ENCODE measurements at regions not wholly inside any gene's neighbourhood (a gene's known extent, or its start where the extent isn't known, plus 50 kb on each side); places are given as distances from the start of the nearest gene placed in this dataset.

GRCh38 chr1:221109930-221110329 is 230.7 kb downstream of the HLX start:
- DNase-seq = no peak

- DNase-seq = no peak
Measured at GRCh38 chr1:221117133-221117532, 237.9 kb downstream of the HLX start.

GRCh38 chr1:221117548-221117951 is 238.3 kb downstream of the HLX start:
- no peak for DNase-seq

GRCh38 chr1:221118176-221118937 is 239.1 kb downstream of the HLX start:
- DNase-seq = no peak

DNA sequence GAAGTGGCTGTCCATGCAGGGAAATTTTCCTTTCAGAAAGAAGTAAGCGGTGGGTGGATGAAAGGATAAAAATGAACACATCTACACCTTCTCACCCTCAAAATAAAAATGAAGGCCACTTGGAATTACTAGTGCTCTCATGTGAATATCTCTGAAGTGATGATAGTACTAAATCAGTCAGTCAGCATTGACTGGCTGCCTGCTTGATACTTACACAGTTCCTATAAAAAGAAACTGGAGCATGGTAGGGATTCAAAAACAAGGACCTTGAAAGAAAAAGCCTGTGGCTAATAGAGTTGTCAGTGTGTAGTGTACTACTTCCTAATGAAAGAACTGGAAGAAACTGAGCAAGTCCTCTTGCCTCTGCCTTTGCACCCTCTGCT is 239.7 kb downstream of the HLX start:
- no peak for DNase-seq

DNA sequence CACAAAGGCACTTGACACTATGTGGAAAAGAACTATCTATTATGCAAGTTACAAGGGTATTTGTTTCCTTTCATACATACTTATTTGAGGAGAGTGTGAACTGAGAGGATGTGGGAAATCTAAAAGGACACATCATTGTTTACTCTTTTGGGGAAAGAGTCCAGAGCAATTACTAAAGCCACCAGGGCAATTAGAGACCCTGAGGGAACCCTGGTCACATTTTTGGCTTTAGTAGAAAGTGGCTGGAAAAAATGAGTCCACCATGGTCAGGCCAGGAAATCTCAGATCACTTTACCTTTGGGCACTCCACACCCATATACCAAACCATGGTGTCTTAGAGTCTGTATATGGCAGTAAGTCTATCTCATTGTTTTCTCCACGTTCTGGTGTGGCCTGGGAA is 243.3 kb downstream of the HLX start:
- DNase-seq = no peak

DNA sequence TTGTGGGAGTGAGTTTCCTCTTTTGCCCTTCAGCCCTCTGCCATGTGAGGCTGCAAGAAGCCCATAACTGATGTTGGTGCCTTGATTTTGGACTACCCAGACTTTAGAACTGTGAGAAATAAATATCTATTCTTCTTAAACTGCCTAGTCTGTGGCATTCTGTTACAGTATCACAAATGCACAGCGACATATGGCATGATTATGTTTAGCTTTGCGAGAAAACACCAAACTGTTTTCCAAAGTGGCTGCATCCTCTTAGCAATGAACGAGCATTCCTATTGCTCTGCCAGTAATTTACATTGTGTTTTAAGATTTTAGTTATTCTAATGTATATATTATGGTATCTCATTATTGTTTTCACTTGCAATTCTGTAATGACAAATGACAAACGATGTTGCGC is 246.7 kb downstream of the HLX start:
- no peak for DNase-seq

DNA sequence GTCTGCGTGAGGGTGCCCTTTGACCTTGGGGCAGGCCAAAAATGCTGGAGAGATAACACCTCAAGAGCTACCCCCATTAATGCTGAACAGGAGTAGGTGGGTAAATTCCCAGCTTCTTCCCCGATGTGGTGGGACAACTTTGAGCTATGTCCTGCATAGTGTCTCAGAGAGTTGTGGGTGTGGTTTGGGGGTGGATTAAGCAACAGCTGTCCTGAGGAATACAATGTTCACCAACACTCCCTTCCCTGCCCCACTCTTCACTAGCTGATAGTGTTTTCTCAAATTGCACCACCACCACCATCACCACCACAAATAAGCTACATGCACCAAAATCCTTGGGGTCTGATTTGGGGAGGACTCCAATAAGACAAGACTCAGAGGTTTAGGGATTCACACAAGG is 258.4 kb downstream of the HLX start:
- no peak for DNase-seq

- DNase-seq = no peak
Measured at GRCh38 chr1:221138516-221138915, 259.3 kb downstream of the HLX start.

DNA sequence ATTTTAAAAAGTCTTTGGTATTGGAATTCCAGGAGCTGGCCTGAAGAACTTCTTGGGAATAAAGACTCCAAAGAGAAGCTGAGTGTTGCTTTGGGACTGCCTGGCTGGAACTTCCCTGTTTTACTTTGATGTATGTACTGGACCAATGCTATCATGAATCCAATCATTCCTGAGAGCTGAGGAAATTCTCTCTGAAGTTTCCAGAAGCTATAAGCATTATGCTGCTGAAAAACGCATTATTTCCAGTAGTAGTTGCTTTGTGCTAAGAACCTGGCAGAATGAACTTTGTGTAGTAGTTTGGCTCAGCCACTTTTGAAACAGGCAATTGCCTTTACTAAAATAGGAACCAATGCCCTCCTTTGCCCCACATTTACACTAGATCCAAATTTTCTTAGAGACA is 260.7 kb downstream of the HLX start:
- DNase-seq = no peak

- DNase-seq = no peak
Measured at GRCh38 chr1:221141096-221141495, 261.9 kb downstream of the HLX start.

- no peak for DNase-seq
Measured at GRCh38 chr1:221141606-221142285, 262.5 kb downstream of the HLX start.

DNA sequence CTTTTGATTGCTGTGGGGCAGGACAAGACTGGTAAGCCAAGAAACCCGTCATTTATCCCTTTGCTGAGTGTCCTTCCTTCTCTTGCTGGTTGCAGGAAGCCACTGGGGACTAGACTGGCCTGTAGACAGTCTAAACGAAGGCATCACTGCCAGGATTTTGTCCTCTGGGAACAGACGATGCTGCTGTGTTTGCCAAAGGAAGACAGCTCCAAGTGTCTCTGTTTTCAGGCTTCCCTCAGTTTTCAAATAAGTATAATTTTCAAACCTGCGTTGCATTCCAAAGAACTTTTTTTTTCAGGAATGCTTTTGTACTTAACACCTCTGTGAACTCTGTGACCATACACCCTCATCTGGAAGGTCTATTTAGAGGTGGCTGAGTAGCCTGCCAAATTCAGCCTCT is 269.4 kb downstream of the HLX start:
- no peak for DNase-seq

- DNase-seq = no peak
Measured at GRCh38 chr1:221149111-221149510, 269.9 kb downstream of the HLX start.

GRCh38 chr1:221149555-221150075 is 270.4 kb downstream of the HLX start:
- DNase-seq = no peak

DNA sequence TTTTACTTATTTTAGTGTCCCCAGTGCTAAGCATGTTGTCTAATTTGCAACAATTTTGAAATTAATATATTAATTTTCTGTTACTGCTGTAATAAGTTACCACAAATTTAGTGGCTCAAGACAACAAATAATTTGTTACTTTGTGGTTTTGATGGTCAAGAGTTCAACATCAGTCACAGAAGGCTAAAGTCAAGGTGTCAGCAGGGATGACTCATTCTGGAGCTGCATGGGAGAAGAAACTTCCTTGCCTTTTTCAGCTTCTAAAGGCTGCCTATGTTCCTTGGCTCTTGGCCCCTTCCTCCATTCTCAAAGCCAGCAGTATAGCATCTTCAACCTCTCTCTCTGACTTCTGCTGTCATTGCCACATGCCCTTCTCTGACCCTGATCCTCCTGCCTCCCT is 271.8 kb downstream of the HLX start:
- DNase-seq = no peak

DNA sequence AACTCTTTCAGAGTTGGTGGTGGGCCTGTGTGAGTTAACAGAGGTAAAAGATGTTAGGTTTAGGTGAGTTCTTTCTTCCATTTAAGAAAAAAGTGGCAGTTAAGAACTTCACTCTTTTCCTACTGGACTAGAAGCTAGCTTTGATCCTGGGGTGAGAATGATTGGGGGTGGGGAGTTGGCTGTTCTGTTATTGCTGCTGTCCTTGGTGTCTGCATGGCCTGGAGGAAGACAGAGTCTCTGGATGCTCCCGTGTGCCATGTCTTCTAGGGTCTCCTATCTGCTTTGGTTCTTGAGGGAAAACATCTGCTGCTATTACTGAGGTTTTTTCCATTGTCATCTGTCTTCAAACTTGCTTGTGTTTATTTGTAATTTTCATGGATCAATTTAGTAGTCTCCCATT is 275.7 kb downstream of the HLX start:
- DNase-seq = no peak

DNA sequence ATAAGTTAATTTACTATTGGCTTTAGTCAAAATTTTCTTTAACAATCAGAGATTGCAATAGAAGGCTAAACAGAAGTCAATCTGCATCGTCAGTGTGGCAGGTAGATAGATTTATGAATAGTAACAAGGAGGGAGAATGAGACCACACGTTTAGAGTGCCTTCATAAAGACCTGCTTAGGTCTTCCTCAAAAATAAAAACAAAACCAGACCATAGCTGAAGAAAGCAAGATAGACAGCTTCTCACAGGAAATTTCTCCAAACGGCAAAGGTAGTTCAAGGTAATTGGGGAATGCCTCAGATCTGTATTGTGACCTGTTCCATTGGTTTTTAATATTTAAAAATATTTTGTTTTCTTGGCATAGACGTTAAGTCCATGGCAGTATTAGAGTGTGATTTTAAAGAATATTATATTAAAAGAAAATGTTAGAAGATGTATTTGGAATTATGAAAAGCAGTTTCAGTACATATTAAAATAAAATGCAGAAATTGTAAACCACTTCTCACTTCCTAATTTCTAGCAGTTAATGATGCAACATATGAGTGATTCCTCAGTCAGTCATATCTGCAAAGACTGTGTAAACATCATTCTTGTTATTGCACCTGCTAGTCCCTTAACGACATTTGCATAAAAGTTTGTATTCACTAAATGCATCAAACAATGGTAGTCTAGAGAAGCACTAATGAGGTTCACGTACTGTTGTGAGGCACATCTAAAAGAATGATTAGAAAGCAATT is 278.0 kb downstream of the HLX start:
- no peak for DNase-seq

DNA sequence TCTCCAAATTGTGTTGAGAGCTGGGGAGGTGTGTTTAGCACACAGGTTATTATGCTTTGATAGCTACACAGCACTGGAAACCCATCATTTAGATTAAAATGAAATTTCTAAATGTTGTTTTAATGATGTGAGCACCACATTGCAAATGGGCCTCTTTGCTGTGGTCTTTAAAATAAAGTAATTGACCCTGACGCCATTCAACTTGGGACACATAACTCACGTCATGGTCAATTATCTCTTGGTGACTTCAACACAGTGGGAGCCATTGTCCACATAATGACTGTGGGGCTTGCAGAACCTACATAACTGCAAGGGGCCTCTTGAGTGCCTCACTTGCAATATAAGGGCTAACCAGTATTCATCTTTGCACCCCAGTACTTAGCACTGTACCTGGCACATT is 280.4 kb downstream of the HLX start:
- no peak for DNase-seq

DNA sequence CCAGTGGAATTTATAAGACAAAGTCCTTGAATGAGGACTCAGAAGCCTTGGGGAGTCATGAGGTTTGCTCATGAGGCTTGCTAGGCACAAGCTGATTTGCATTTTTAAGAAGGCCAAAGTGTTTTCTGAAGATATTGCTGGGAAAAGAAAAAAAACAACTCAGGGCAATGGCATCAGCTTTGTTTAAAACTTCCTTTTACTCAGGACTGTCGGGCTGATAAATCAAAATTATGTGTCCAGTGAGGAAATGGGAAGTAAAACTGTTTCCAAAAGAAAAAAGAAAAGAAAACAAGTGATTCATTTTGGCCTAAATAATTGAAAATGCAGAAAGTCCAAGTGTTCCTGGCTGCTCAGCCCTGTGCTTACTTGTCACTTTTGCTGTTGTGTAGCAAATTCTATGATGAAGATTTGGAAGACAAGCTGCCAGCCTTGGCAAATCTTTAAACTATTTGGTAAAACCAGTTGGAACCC is 282.4 kb downstream of the HLX start:
- no peak for DNase-seq

GRCh38 chr1:221162352-221162751 is 283.1 kb downstream of the HLX start:
- DNase-seq = no peak

GRCh38 chr1:221162939-221163338 is 283.7 kb downstream of the HLX start:
- no peak for DNase-seq

DNA sequence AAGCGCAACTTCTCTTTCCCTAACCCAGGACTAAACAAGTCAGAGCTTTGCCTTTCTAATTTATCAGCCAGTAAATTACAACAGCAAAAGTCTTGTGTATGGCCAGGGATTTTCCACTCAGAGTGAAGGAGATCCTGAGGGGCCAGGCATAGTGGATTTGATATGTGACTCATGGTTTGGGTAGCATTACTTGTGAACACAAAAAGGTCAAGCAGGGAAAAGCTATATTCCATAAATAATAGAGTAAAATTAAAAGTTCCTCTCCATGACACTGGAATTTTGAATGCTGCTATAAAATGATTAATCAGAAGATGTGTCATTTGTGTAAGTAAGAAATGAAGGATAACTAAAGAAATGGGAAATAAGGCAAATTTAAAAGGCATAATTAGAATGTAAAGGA is 284.8 kb downstream of the HLX start:
- no peak for DNase-seq
